Hypothalamus (tissue), 51 donors: ENCODE measurements at regions not wholly inside any gene's neighbourhood (a gene's known extent, or its start where the extent isn't known, plus 50 kb on each side); places are given as distances from the start of the nearest gene placed in this dataset.
A peak's percentile ranks its signal among the peaks of the same experiment; 100 is the strongest.

Experiments
- DNase-seq, 51 donors: peaks; one replicate each; lab custom pipeline; 2025; lab: John Stamatoyannopoulos, UW

GRCh38 chr18:7341581-7342337 lies 110.9 kb downstream of the LRRC30 start:
- no peak for DNase-seq

- no peak for DNase-seq
Measured at GRCh38 chr18:7349181-7349837, 118.4 kb downstream of the LRRC30 start.

- no peak for DNase-seq
Measured at GRCh38 chr18:7358989-7359726, 128.3 kb downstream of the LRRC30 start.

- no peak for DNase-seq
Measured at GRCh38 chr18:7360606-7361170, 129.8 kb downstream of the LRRC30 start.

GRCh38 chr18:7363338-7363737 lies 132.4 kb downstream of the LRRC30 start:
- DNase-seq, result no peak

DNA sequence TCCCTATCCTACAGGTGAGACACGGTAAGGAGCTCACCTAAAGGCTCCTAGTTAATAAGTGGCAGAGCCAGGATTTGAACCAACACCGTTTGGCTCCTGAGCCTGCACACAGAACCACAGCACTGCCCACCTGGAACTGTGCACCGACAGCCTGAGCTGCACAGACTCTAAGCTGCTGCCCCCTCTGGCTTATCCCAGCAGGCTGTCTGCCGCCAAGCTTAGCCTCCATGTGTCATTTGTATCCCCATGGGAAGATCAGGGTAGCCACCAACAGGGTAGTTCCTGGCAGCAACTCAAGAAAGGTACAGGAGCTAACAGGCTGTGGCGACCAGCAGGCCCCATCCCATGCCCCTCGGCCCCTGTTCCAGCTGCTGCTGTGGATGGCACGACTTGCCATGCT lies 135.7 kb downstream of the LRRC30 start:
- DNase-seq, result no peak

GRCh38 chr18:7367336-7367735 lies 136.4 kb downstream of the LRRC30 start:
- DNase-seq, result no peak

DNA sequence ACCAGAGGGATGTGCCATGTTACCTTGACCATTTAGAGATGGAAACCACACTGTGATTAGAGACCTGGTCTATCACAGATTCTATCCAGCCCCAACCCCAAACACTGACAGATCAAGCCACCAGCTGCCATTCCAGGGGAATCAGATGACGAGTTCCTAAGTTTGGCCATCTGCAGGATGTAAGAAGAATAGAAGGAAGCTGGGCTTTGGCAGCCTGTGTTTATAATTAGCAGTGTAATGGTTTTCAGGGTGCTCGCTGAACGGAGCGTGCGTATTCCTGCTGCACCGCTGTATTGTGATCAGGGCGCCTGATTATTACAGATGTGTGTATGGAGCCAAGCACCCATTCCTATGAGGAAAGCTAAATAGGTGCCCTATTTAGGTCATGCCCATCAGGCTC lies 138.1 kb downstream of the LRRC30 start:
- DNase-seq, result no peak

- DNase-seq, result peak in 3 of 51 donors; percentile 3 to 9 (median 5)
Measured at GRCh38 chr18:7370375-7370774, 139.5 kb downstream of the LRRC30 start.

DNA sequence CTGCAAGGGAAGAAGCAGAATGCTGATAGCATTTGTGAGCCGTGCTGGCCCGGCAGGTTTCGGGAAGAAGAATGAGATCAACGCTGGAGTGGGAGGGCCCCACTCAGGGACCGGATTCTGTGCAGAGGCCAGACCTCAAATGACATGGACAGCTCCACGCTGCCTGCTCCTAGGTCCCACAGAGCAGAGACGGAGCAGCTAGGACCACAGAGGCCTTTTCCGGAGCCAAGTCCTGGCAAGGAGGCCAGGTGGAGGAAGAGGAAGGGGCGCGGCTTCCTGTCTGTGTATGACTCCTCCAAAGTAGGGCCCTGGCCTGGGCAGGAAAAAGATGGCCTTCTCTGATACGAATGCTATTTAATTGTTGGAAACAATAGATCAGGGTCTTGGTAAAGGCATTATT lies 139.9 kb downstream of the LRRC30 start:
- peak in 2 of 51 donors; percentile 5 to 9 for DNase-seq

GRCh38 chr18:7373441-7373840 lies 142.6 kb downstream of the LRRC30 start:
- DNase-seq, result no peak

- DNase-seq, result no peak
Measured at GRCh38 chr18:7381307-7381706, 150.4 kb downstream of the LRRC30 start.

GRCh38 chr18:7382328-7383001 lies 151.6 kb downstream of the LRRC30 start:
- no peak for DNase-seq

DNA sequence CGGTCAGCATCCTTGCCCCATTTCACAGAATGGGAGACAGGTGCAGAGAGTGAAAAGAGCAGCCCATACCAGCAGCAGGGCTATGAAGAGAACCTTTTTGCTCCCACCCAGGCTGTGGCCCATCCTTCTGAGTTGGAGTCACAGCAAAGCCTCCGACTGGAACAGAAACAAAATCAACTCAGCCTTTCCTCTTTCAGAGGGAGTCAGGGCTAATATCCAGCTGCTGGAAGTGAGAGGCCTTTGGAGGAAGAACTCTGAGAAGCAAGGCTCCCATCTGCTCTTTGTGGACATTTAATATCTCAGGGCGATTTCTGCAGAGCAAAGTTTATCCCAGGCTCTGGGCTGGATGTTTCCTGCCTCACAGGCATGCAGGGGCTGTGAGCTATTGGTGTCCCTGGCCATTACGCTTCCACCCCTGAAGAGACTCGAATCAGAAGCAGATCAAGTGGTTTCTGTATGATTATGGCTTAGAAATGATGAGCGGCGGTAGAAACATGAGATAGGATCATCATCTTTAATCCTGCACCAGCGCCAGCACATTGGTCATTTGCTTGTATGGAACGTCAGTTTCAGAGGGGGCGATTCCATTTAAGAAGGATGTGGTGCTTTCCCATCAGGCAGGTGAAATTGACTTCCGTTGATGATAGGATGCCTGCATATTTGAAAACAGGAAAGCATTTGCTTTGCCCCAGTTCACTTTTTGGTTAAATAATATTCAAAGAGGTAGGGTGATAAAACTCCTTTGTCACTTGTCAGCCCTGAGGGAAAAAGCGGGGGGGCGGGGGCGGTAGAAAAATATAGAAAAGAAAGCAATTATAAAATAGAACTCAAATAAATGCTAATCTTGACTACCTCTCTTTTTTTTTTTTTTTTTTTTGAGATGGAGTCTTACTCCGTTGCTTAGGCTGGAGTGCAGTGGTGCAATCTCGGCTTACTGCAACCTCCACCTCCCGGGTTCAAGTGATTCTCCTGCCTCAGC lies 152.4 kb downstream of the LRRC30 start:
- no peak for DNase-seq

DNA sequence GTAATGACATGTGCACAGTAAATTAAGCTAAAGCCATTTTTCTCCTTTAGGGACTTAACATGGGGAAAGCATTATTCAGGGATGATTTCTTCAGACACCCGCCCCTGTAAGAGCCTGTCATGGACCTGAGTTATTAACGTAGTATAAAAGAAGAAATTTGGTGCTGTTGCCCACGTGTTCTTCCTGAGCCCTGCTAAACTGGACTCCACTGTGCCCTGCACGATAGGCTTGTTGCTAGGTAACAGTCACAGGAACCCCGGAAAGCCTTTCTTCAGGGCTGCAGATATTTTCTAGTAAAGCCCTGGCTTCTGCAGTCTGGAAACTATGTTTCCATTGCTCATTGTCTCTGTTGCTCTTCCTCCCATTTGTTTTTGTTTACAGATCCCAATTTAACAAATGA lies 157.9 kb downstream of the LRRC30 start:
- DNase-seq, result peak in 5 of 51 donors; percentile 2 to 25 (median 18)

GRCh38 chr18:7390731-7391492 lies 160.0 kb downstream of the LRRC30 start:
- no peak for DNase-seq

DNA sequence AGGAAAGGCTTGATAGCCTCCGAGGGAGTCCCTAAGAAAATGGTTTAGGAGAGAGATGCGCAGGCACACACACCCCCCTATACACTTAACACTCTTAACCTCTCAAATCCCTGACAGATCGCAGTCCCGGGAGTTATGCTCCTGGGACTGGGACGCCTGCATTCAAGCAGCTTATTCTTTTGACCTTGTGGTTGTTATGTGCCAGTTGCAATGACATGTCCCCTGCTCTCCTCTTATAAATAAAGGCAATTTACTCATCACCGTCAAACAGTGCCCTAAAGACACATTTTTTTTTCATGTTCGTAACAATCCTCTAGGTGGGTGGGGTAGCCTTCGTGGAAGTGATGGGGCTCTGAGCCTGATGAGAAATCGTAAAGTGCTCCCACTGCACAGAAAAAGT lies 162.2 kb downstream of the LRRC30 start:
- no peak for DNase-seq

- no peak for DNase-seq
Measured at GRCh38 chr18:7394050-7394659, 163.3 kb downstream of the LRRC30 start.
